22Rv1 (cell line): ENCODE measurements at regions not wholly inside any gene's neighbourhood (a gene's known extent, or its start where the extent isn't known, plus 50 kb on each side); places are given as distances from the start of the nearest gene placed in this dataset.

Experiments used
- H3K27ac ChIP-seq: fragments of 450-650 bp; 2 replicates; pipeline ENCODE4 v1.5.1; 2017
- ZFX ChIP-seq: fragments of 450-650 bp; IDR thresholded peaks from 2 replicates; pipeline ENCODE4 v1.6.1; 2017; ENCODE audit warnings: antibody characterized with exemption, borderline replicate concordance
- TF ChIP-seq, protein P1 (sequence below): fragments of 450-650 bp; IDR thresholded peaks from 2 replicates; pipeline ENCODE4 v1.5.1; 2017; ENCODE audit warnings: mild to moderate bottlenecking

DNA sequence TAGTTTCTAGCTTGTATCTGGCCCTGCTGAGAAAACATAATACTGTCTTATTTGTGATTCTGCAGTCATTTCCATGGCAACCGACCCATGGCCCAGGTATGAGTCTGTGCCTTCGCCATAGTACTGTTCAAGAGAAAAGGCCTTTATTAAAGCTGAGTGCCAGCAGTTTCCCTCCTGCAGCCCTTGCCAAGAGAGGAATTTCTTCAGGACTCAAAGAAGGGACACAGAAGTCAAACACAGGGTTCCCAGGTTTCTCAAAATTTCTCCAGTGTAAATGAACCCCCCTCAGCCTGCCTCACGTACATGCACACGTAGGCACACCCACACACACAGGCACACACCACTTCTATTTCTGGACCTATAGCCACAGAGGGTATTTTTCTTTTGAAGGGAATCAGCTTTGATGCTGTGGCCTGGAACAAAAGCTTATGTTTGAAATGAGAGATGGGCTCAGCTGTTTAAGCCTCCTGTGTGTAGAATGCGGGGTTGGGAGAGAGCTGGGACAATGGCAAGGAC lies 269.2 kb downstream of the PDCD6IP start:
- H3K27ac ChIP-seq, result no peak overlapping the region
- no peak for TF ChIP-seq ZFX
- TF ChIP-seq, protein P1, sequence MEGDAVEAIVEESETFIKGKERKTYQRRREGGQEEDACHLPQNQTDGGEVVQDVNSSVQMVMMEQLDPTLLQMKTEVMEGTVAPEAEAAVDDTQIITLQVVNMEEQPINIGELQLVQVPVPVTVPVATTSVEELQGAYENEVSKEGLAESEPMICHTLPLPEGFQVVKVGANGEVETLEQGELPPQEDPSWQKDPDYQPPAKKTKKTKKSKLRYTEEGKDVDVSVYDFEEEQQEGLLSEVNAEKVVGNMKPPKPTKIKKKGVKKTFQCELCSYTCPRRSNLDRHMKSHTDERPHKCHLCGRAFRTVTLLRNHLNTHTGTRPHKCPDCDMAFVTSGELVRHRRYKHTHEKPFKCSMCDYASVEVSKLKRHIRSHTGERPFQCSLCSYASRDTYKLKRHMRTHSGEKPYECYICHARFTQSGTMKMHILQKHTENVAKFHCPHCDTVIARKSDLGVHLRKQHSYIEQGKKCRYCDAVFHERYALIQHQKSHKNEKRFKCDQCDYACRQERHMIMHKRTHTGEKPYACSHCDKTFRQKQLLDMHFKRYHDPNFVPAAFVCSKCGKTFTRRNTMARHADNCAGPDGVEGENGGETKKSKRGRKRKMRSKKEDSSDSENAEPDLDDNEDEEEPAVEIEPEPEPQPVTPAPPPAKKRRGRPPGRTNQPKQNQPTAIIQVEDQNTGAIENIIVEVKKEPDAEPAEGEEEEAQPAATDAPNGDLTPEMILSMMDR, result no peak

DNA sequence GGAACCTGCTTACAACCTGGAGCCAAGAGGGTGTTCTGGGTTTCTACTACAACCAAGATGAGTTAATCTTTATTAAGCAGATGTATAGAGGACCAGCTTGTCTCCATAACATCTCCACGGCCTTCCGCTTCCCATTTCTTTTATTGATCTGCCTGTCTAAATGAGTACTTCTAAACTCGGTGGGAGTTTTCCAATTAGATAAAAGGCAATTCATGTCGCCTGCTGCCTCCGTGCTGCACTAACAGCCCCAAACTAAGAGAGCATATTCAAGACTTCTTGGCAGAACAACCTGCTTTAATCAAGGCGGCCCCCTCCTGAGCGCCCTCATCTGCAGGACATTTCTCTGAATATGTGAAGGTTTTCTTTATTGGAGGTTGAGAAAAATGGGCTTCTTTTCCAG lies 270.1 kb downstream of the PDCD6IP start:
- no peak overlapping the region for H3K27ac ChIP-seq
- TF ChIP-seq, protein P1, result no peak
- TF ChIP-seq ZFX, result no peak

DNA sequence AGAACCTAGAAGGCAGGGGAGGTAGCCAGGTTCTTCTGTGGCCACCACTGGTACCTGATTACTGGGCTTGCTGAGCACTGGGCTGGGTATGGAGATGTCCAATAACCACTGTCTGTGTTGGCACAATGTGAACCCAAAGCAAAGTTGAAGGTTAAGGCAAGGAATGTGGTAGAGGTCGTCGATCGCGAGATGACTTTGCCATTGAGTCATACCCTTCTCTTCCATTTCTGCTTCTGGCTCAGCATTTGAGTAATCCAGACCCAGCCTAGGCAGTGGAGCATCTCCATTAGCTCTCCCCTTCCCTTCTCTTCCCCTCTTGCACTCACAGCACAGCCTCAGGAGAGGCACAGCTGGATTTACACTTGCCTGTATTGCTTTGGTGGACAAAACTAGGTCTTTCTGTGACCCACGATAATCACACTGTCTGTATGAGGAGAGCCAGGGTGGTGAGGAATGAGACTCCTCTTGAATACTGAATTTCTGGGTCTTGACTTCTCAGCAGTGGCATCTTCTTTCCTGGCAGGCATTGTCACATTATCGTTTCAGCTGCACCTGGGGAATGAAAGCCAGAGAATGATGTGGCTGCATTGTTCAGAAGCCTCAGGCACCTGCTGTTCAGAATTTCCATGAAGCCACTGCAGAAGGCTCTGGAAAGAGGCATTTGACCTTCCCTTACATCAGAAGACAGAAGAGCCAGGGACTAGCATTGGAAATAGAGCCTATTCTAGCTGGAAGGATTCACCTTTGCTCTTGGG lies 272.6 kb downstream of the PDCD6IP start:
- H3K27ac ChIP-seq, result no peak overlapping the region
- no peak for TF ChIP-seq ZFX
- TF ChIP-seq, protein P1, result no peak

DNA sequence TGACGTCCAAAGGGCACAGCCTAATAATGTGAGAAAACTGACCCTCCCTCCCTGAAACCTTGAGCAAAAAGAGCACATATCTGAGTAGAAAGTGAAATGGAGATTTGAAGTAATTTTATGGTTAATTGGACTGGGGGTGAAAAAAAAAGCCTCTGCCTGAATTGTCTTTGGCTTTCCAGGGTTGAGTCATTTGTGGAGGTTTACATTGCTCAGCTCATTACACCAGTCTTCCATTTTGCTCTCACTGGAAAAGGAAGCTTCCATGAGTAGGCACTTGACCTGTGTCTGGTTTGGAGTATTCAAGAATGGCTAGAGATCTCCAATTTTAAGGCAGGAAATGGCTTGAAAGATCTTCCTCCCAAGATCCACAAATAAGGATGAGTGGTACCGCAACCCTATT lies 273.9 kb downstream of the PDCD6IP start:
- no peak for TF ChIP-seq ZFX
- TF ChIP-seq, protein P1, result no peak
- H3K27ac ChIP-seq, result no peak overlapping the region

DNA sequence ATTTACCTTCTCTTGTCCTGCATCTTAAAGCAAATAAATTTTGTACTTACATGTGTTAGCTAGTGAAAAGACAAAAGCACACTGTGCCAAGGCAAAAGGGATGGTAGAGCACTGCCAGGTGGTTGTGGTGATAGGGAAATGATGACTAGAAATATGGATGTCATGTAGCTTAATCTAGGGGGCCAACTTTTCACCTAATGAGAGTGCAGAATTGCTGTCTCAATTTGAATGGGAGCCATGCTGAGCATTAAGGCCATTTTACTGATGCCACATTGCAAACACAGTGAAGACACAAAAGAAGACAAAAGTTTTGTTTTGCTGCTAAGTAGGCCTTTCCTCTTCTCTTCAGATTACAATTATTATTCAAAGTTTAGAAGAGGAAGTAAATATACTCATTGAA lies 274.7 kb downstream of the PDCD6IP start:
- H3K27ac ChIP-seq, result no peak overlapping the region
- no peak for TF ChIP-seq ZFX
- TF ChIP-seq, protein P1, result no peak

DNA sequence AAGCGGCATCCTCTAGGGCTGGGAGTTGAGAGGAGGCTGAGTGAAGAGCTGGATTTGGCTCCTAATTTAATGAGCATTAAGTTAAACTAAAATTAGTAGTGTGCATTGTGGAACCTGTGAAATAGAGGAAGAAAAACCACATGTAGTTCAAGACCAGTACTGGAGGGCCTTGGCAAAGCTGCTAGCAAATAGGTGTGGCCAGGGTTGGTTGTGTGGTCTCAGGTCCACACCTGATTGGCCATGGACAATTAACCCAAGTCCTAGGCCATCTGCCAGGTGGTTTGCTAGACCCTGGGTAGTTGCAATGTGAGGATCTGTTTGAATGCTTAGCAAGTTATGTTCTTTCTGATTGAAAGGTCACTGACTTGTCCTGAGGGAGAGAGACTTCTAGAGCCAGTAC lies 275.5 kb downstream of the PDCD6IP start:
- no peak overlapping the region for H3K27ac ChIP-seq
- TF ChIP-seq, protein P1, result no peak
- TF ChIP-seq ZFX, result no peak

DNA sequence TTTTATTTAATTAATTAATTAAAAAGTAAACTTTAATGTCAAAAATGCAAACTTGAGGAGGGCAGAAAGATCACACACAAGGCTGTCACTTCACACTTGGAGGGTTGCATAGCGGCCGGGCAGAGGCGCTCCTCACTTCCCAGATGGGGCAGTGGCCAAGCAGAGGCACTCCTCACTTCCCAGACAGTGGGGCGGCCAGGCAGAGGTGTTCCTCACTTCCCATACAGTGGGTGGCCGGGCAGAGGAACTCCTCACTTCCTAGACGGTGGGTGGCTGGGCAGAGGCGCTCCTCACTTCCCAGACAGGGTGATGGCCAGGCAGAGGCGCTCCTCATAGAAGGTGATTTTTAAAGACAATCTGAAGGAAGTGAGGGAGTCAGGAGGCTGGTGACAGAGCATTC lies 277.5 kb downstream of the PDCD6IP start:
- TF ChIP-seq, protein P1, result no peak
- no peak for TF ChIP-seq ZFX
- no peak overlapping the region for H3K27ac ChIP-seq
